Caco-2 (cell line): ENCODE measurements at regions not wholly inside any gene's neighbourhood (a gene's known extent, or its start where the extent isn't known, plus 50 kb on each side); places are given as distances from the start of the nearest gene placed in this dataset.

Experiments
- BruUV-seq: library from RNA; stranded (reverse); fragments of 400-500 nt; replicated peaks from 2 replicates; lab custom pipeline; 2021; lab: Mats Ljungman, UMichigan
- CTCF ChIA-PET: fragments of 300-600 bp; sonication (Branson Sonifier 250); formaldehyde crosslinking; loops from one replicate; lab custom pipeline; 2022; ENCODE audit warnings: antibody characterized with exemption; lab: Charles Lee
- POLR2A ChIA-PET: fragments of 300-600 bp; sonication (Branson Sonifier 250); formaldehyde crosslinking; loops from one replicate; lab custom pipeline; 2022; ENCODE audit warnings: antibody characterized with exemption; lab: Charles Lee
- DNase-seq, 2 experiments: peaks; one replicate each; pipeline versions ENCODE4 v3.0.0 to v3.0.0-alpha.2; 2020 to 2022
- H3K27me3 ChIP-seq: replicated peaks from 2 replicates; pipeline ENCODE4 v1.6.0; 2011; ENCODE audit warnings: low read length; ENCODE audit not compliant: control insufficient read depth, insufficient read depth
- H3K36me3 ChIP-seq: 2 replicates; pipeline ENCODE4 v1.5.1; 2011; ENCODE audit warnings: low read length; ENCODE audit not compliant: control insufficient read depth, insufficient read depth
- H3K4me1 ChIP-seq: fragments of 250-450 bp; sonication (Bioruptor Pico); 2 replicates; pipeline ENCODE4 v1.5.1; 2020; ENCODE audit warnings: mild to moderate bottlenecking
- H3K4me3 ChIP-seq: 2 replicates; pipeline ENCODE4 v1.5.1; 2011; ENCODE audit warnings: low read depth, mild to moderate bottlenecking, control low read depth, low read length
- H3K9me3 ChIP-seq: fragments of 250-450 bp; sonication (Bioruptor Pico); 2 replicates; pipeline ENCODE4 v1.5.1; 2020; ENCODE audit warnings: mild to moderate bottlenecking, moderate library complexity
- H3K27ac Mint-ChIP-seq: one replicate; pipeline ENCODE4 v1.8.0; 2022; ENCODE audit warnings: mixed read lengths; ENCODE audit not compliant: unreplicated experiment
- H3K27me3 Mint-ChIP-seq: one replicate; pipeline ENCODE4 v1.8.0; 2022; ENCODE audit warnings: mixed read lengths; ENCODE audit not compliant: insufficient read depth, unreplicated experiment
- H3K36me3 Mint-ChIP-seq: one replicate; pipeline ENCODE4 v1.8.0; 2022; ENCODE audit warnings: mild to moderate bottlenecking, mixed read lengths; ENCODE audit not compliant: insufficient read depth, unreplicated experiment
- H3K4me1 Mint-ChIP-seq: one replicate; pipeline ENCODE4 v1.8.0; 2022; ENCODE audit warnings: low read depth, mixed read lengths; ENCODE audit not compliant: unreplicated experiment
- H3K4me3 Mint-ChIP-seq: one replicate; pipeline ENCODE4 v1.8.0; 2022; ENCODE audit warnings: mild to moderate bottlenecking, moderate library complexity, mixed read lengths; ENCODE audit not compliant: unreplicated experiment
- H3K9me3 Mint-ChIP-seq: one replicate; pipeline ENCODE4 v1.8.0; 2022; ENCODE audit warnings: mixed read lengths; ENCODE audit not compliant: unreplicated experiment
- CTCF ChIP-seq, 2 experiments: fragments of 200-600 bp in 1 of 2; IDR thresholded peaks; 1 replicate in 1 of 2; 2 replicates in 1 of 2; pipeline versions ENCODE4 v1.5.1 to v1.8.0; 2011 to 2022; ENCODE audit warnings: antibody characterized with exemption in 1 of 2, control low read depth in 1 of 2, inconsistent platforms in 1 of 2, low read depth in 1 of 2, low read length in 1 of 2, mild to moderate bottlenecking in 1 of 2, moderate library complexity in 1 of 2; ENCODE audit not compliant: insufficient read depth in 1 of 2, severe bottlenecking in 1 of 2, unreplicated experiment in 1 of 2
- intact Hi-C: fragments of 100-400 bp; cut with micrococcal nuclease; formaldehyde crosslinking; loops from one replicate; pipeline ENCODE4 v1.10.0; 2022; ENCODE audit not compliant: unreplicated experiment

- Mint-ChIP-seq H3K27ac (no peak overlapping the region), H3K36me3 (no peaks in the 10 kb centered on the region), H3K27me3 (peaks cover 10% of the 10 kb centered on the region), H3K4me3 (no peak overlapping the region), H3K4me1 (no peaks in the 10 kb centered on the region), H3K9me3 (no peaks in the 10 kb centered on the region)
- Histone ChIP-seq H3K4me1 (no peaks in the 10 kb centered on the region), H3K27me3 (no peaks in the 10 kb centered on the region; the same call in 1 of the 2 replicates), H3K9me3 (no peaks in the 10 kb centered on the region), H3K36me3 (no peaks in the 10 kb centered on the region), H3K4me3 (no peak overlapping the region)
- ChIA-PET POLR2A (no interaction called here), CTCF (no interaction called here)
- BruUV-seq = no TSS peak
- no peak for DNase-seq
- intact Hi-C loops = no loop called here
- TF ChIP-seq CTCF (IDR thresholded peaks at IDR 0.05; ENCODE audit: insufficient read depth in 1 of 2, low read depth in 1 of 2, low read length in 1 of 2, severe bottlenecking in 1 of 2, unreplicated experiment in 1 of 2) = no peak
These were observed 162.6 kb downstream of the BUB3 start for GRCh38 chr10:123316776-123317175.

- H3K4me3 ChIP-seq = no peak overlapping the region
- ChIA-PET CTCF (no interaction called here), POLR2A (no interaction called here)
- no peak for TF ChIP-seq CTCF (IDR thresholded peaks at IDR 0.05; ENCODE audit: insufficient read depth in 1 of 2, low read depth in 1 of 2, low read length in 1 of 2, severe bottlenecking in 1 of 2, unreplicated experiment in 1 of 2)
- no peaks in the 10 kb centered on the region for H3K9me3 ChIP-seq
- H3K27me3 ChIP-seq = no peaks in the 10 kb centered on the region; the same call in 1 of the 2 replicates
- no peak overlapping the region for H3K4me3 Mint-ChIP-seq
- no peak for DNase-seq
- H3K27me3 Mint-ChIP-seq = peaks cover 6% of the 10 kb centered on the region
- no peaks in the 10 kb centered on the region for H3K4me1 Mint-ChIP-seq
- H3K36me3 ChIP-seq = no peaks in the 10 kb centered on the region
- no peaks in the 10 kb centered on the region for H3K9me3 Mint-ChIP-seq
- intact Hi-C loops = no loop called here
- H3K4me1 ChIP-seq = no peaks in the 10 kb centered on the region
- no peak overlapping the region for H3K27ac Mint-ChIP-seq
- no peaks in the 10 kb centered on the region for H3K36me3 Mint-ChIP-seq
- no TSS peak for BruUV-seq
These were observed 164.3 kb downstream of the BUB3 start for GRCh38 chr10:123318516-123318915.

GRCh38 chr10:123320091-123320490 is 165.9 kb downstream of the BUB3 start:
- H3K27me3 Mint-ChIP-seq = peaks cover 2% of the 10 kb centered on the region
- no peak overlapping the region for H3K4me3 ChIP-seq
- H3K36me3 Mint-ChIP-seq = no peaks in the 10 kb centered on the region
- H3K27me3 ChIP-seq = no peaks in the 10 kb centered on the region; the same call in 1 of the 2 replicates
- H3K9me3 ChIP-seq = no peaks in the 10 kb centered on the region
- no peaks in the 10 kb centered on the region for H3K9me3 Mint-ChIP-seq
- BruUV-seq = no TSS peak
- H3K36me3 ChIP-seq = no peaks in the 10 kb centered on the region
- intact Hi-C loops = no loop called here
- no peak for TF ChIP-seq CTCF (IDR thresholded peaks at IDR 0.05; ENCODE audit: insufficient read depth in 1 of 2, low read depth in 1 of 2, low read length in 1 of 2, severe bottlenecking in 1 of 2, unreplicated experiment in 1 of 2)
- H3K4me1 Mint-ChIP-seq = no peaks in the 10 kb centered on the region
- no peak for DNase-seq
- CTCF ChIA-PET = interaction anchor here (0.6 kb wide), 1 partner anchor 36 kb away, joined by 3 read pairs; no protein-coding TSS in a partner anchor
- POLR2A ChIA-PET = no interaction called here
- H3K4me3 Mint-ChIP-seq = no peak overlapping the region
- no peak overlapping the region for H3K27ac Mint-ChIP-seq
- no peaks in the 10 kb centered on the region for H3K4me1 ChIP-seq
